Fibroblast of lung (primary cell): ENCODE measurements at regions not wholly inside any gene's neighbourhood (a gene's known extent, or its start where the extent isn't known, plus 50 kb on each side); places are given as distances from the start of the nearest gene placed in this dataset.

ENCODE experiments used
- DNase-seq, 2 donors: peaks; one replicate each; pipeline versions ENCODE4 v3.0.0 to v3.0.0-alpha.2; 2010; ENCODE audit warnings: low read depth in 2 of 2
- H2AFZ ChIP-seq: 2 replicates; pipeline ENCODE4 v1.5.1; 2012; ENCODE audit warnings: low read length, control low read depth, inconsistent platforms
- H3K27ac ChIP-seq: 2 replicates; pipeline ENCODE4 v1.5.1; 2011; ENCODE audit warnings: low read length, control low read depth; ENCODE audit not compliant: insufficient read depth
- H3K27me3 ChIP-seq: 2 replicates; pipeline ENCODE4 v1.5.1; 2011; ENCODE audit warnings: mild to moderate bottlenecking, low read length; ENCODE audit not compliant: control insufficient read depth, insufficient read depth
- H3K36me3 ChIP-seq: 2 replicates; pipeline ENCODE4 v1.5.1; 2011; ENCODE audit warnings: low read length; ENCODE audit not compliant: control insufficient read depth, insufficient read depth
- H3K4me1 ChIP-seq: 2 replicates; pipeline ENCODE4 v1.5.1; 2011; ENCODE audit warnings: low read length; ENCODE audit not compliant: control insufficient read depth, insufficient read depth; ENCODE audit errors: extremely low read depth
- H3K4me2 ChIP-seq: 2 replicates; pipeline ENCODE4 v1.5.1; 2011; ENCODE audit warnings: low read length, control low read depth; ENCODE audit not compliant: insufficient read depth; ENCODE audit errors: extremely low read depth
- H3K4me3 ChIP-seq, 4 experiments: fragments of 200-600 bp in 1 of 4; sonication (generic) in 1 of 4; replicated peaks in 1 of 4; 2 replicates each; pipeline ENCODE4 v1.5.1; 2011 to 2016; ENCODE audit warnings: low read length in 4 of 4, low read depth in 3 of 4, mild to moderate bottlenecking in 3 of 4, control low read depth in 2 of 4, inconsistent platforms in 1 of 4, mixed read lengths in 1 of 4; ENCODE audit not compliant: insufficient read depth in 1 of 4; ENCODE audit errors: control extremely low read depth in 1 of 4
- H3K79me2 ChIP-seq: 2 replicates; pipeline ENCODE4 v1.5.1; 2012; ENCODE audit warnings: mild to moderate bottlenecking, low read length, inconsistent platforms; ENCODE audit not compliant: control insufficient read depth, insufficient read depth
- H3K9ac ChIP-seq: 2 replicates; pipeline ENCODE4 v1.5.1; 2011; ENCODE audit warnings: mild to moderate bottlenecking, low read length, control low read depth; ENCODE audit not compliant: insufficient read depth
- H3K9me3 ChIP-seq: 2 replicates; pipeline ENCODE4 v1.5.1; 2012; ENCODE audit warnings: low read depth, low read length; ENCODE audit not compliant: control insufficient read depth, insufficient read depth
- H4K20me1 ChIP-seq: 2 replicates; pipeline ENCODE4 v1.5.1; 2011; ENCODE audit warnings: low read length; ENCODE audit not compliant: control insufficient read depth, insufficient read depth; ENCODE audit errors: extremely low read depth
- EZH2 ChIP-seq: IDR thresholded peaks from 2 replicates; pipeline ENCODE4 v1.5.1; 2012; ENCODE audit warnings: low read length, control low read depth, mild to moderate bottlenecking; ENCODE audit errors: missing control alignments
- TF ChIP-seq, protein P1 (sequence below), 2 donors: IDR thresholded peaks in 1 of 2; conservative IDR thresholded peaks in 1 of 2; 1 replicate in 1 of 2; 2 replicates in 1 of 2; pipeline ENCODE4 v1.5.1; 2011 to 2012; ENCODE audit warnings: low read length in 2 of 2, control low read depth in 1 of 2, inconsistent platforms in 1 of 2, low read depth in 1 of 2, mild to moderate bottlenecking in 1 of 2

DNA sequence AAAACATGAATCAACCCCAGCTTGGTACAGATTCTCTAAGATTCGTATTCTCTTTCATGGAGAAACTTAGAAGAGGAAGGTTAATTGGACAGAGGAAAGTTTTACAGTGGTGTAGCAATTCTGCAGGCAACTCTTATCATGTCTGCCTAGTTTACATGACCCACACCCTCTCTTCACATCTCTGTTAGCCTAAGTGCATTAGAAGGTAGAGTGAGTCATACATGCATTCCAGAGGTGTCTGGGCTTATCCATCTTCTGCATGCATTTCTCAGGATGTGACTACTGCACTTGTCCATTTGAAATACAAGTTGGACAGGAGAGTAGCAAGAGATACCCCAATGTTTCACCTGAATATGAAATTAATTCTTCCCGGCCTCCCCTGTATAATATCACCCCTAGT lies 578.4 kb upstream of the NCAM2 start:
- Histone ChIP-seq H3K27ac (no peak overlapping the region), H3K36me3 (no peaks in the 10 kb centered on the region), H3K4me1 (no peaks in the 10 kb centered on the region), H4K20me1 (no peaks in the 10 kb centered on the region), H3K9ac (no peak overlapping the region), H3K27me3 (no peaks in the 10 kb centered on the region), H3K79me2 (no peaks in the 10 kb centered on the region), H2AFZ (no peak overlapping the region), H3K4me2 (no peak overlapping the region), H3K9me3 (no peaks in the 10 kb centered on the region), H3K4me3 (no peak overlapping the region)
- no peak for TF ChIP-seq EZH2
- TF ChIP-seq, protein P1, sequence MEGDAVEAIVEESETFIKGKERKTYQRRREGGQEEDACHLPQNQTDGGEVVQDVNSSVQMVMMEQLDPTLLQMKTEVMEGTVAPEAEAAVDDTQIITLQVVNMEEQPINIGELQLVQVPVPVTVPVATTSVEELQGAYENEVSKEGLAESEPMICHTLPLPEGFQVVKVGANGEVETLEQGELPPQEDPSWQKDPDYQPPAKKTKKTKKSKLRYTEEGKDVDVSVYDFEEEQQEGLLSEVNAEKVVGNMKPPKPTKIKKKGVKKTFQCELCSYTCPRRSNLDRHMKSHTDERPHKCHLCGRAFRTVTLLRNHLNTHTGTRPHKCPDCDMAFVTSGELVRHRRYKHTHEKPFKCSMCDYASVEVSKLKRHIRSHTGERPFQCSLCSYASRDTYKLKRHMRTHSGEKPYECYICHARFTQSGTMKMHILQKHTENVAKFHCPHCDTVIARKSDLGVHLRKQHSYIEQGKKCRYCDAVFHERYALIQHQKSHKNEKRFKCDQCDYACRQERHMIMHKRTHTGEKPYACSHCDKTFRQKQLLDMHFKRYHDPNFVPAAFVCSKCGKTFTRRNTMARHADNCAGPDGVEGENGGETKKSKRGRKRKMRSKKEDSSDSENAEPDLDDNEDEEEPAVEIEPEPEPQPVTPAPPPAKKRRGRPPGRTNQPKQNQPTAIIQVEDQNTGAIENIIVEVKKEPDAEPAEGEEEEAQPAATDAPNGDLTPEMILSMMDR (conservative IDR thresholded peaks at IDR 0.05 in 1 of 2, IDR thresholded peaks at IDR 0.05 in 1 of 2; ENCODE audit: low read depth in 1 of 2, low read length in 2 of 2), result no peak
- no peak for DNase-seq

DNA sequence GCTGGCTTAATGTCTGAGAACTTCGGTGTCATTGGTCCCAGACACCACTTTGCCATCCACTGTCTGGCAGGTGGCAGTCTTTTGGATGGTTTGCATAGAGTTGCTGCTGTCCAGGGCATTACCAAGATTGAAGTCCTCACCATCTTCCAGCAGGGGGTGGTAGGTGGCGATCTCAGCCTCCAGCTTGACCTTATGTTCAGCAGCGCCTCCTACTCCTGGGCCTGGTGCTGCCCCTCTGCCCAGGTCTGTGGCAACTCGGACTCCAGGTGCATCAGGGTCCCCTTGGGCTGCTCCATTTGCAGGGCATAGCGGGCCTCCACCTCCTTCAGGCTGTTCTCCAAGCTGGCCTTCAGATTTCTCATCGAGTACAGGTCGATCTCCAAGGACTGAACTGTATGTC lies 573.3 kb upstream of the NCAM2 start:
- Histone ChIP-seq H3K79me2 (no peaks in the 10 kb centered on the region), H3K9me3 (no peaks in the 10 kb centered on the region), H3K9ac (no peak overlapping the region), H3K4me3 (no peak overlapping the region), H2AFZ (no peak overlapping the region), H3K27ac (no peak overlapping the region), H3K27me3 (no peaks in the 10 kb centered on the region), H3K4me1 (no peaks in the 10 kb centered on the region), H3K36me3 (no peaks in the 10 kb centered on the region), H4K20me1 (no peaks in the 10 kb centered on the region), H3K4me2 (no peak overlapping the region)
- no peak for DNase-seq
- no peak for TF ChIP-seq EZH2
- TF ChIP-seq, protein P1 (conservative IDR thresholded peaks at IDR 0.05 in 1 of 2, IDR thresholded peaks at IDR 0.05 in 1 of 2; ENCODE audit: low read depth in 1 of 2, low read length in 2 of 2), result no peak

DNA sequence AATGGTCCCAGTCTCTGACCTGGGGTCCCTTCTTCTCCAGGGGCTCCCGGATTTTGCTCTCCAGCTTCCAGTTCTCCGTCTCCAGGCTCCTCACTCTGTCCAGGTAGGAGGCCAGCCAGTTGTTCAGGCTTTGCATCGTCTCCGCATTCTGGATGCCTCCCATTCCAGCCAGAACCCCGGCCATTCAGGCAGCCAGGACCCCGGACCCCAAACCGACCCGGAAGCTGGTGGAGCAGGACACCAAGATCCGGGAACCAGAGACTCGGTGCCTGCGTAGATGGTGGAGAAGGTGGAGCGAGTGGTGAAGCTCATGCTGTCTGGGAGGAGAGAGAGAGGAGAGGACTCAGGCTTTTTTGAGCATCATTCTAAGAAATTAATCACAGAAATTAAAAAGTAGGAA lies 572.4 kb upstream of the NCAM2 start:
- H3K9ac ChIP-seq, result no peak overlapping the region
- no peaks in the 10 kb centered on the region for H3K4me1 ChIP-seq
- H3K79me2 ChIP-seq, result no peaks in the 10 kb centered on the region
- H3K27me3 ChIP-seq, result no peaks in the 10 kb centered on the region
- no peak overlapping the region for H3K27ac ChIP-seq
- no peaks in the 10 kb centered on the region for H3K9me3 ChIP-seq
- H3K36me3 ChIP-seq, result no peaks in the 10 kb centered on the region
- DNase-seq, result no peak
- no peak overlapping the region for H3K4me2 ChIP-seq
- no peaks in the 10 kb centered on the region for H4K20me1 ChIP-seq
- TF ChIP-seq, protein P1 (conservative IDR thresholded peaks at IDR 0.05 in 1 of 2, IDR thresholded peaks at IDR 0.05 in 1 of 2; ENCODE audit: low read depth in 1 of 2, low read length in 2 of 2), result no peak
- no peak for TF ChIP-seq EZH2
- H2AFZ ChIP-seq, result no peak overlapping the region
- no peak overlapping the region for H3K4me3 ChIP-seq
